ENCODE measurements at regions not wholly inside any gene's neighbourhood (a gene's known extent, or its start where the extent isn't known, plus 50 kb on each side); places are given as distances from the start of the nearest gene placed in this dataset.

- DNase-seq (ENCODE audit: low spot score), result no peak
Measured at GRCh38 chr14:25988536-25988935, 609.3 kb downstream of the NOVA1 start.

- DNase-seq (ENCODE audit: low spot score), result no peak
Measured at GRCh38 chr14:25955772-25956171, 642.1 kb downstream of the NOVA1 start.

GRCh38 chr14:25953532-25954139 is 644.2 kb downstream of the NOVA1 start:
- DNase-seq (ENCODE audit: low spot score), result no peak

- no peak for DNase-seq (ENCODE audit: low spot score)
Measured at GRCh38 chr14:25945746-25946145, 652.1 kb downstream of the NOVA1 start.

- DNase-seq (ENCODE audit: low spot score), result no peak
Measured at GRCh38 chr14:25944020-25944419, 653.8 kb downstream of the NOVA1 start.

- no peak for DNase-seq (ENCODE audit: low spot score)
Measured at GRCh38 chr14:25943329-25943728, 654.5 kb downstream of the NOVA1 start.

- DNase-seq (ENCODE audit: low spot score), result no peak
Measured at GRCh38 chr14:25942090-25942489, 655.7 kb downstream of the NOVA1 start.

GRCh38 chr14:25933731-25934130 is 664.1 kb downstream of the NOVA1 start:
- DNase-seq (ENCODE audit: low spot score), result no peak

GRCh38 chr14:25929881-25930615 is 667.8 kb downstream of the NOVA1 start:
- DNase-seq (ENCODE audit: low spot score), result no peak

GRCh38 chr14:25911831-25912230 is 686.0 kb downstream of the NOVA1 start:
- no peak for DNase-seq (ENCODE audit: low spot score)

GRCh38 chr14:25909045-25909747 is 688.6 kb downstream of the NOVA1 start:
- DNase-seq (ENCODE audit: low spot score), result no peak

- no peak for DNase-seq (ENCODE audit: low spot score)
Measured at GRCh38 chr14:25908277-25909044, 689.4 kb downstream of the NOVA1 start.

GRCh38 chr14:25904446-25904845 is 693.4 kb downstream of the NOVA1 start:
- no peak for DNase-seq (ENCODE audit: low spot score)

- DNase-seq (ENCODE audit: low spot score), result no peak
Measured at GRCh38 chr14:25899197-25899596, 698.6 kb downstream of the NOVA1 start.

- no peak for DNase-seq (ENCODE audit: low spot score)
Measured at GRCh38 chr14:25896777-25897176, 701.1 kb downstream of the NOVA1 start.

- DNase-seq (ENCODE audit: low spot score), result no peak
Measured at GRCh38 chr14:25895740-25896139, 702.1 kb downstream of the NOVA1 start.

GRCh38 chr14:25887251-25887878 is 710.5 kb downstream of the NOVA1 start:
- DNase-seq (ENCODE audit: low spot score), result no peak

GRCh38 chr14:25884657-25885056 is 713.2 kb downstream of the NOVA1 start:
- DNase-seq (ENCODE audit: low spot score), result no peak

- no peak for DNase-seq (ENCODE audit: low spot score)
Measured at GRCh38 chr14:25882899-25883298, 714.9 kb downstream of the NOVA1 start.

- DNase-seq (ENCODE audit: low spot score), result no peak
Measured at GRCh38 chr14:25875475-25875874, 722.4 kb downstream of the NOVA1 start.

- no peak for DNase-seq (ENCODE audit: low spot score)
Measured at GRCh38 chr14:25869854-25870253, 728.0 kb downstream of the NOVA1 start.
